Ovary (tissue), 3 donors: ENCODE measurements at regions not wholly inside any gene's neighbourhood (a gene's known extent, or its start where the extent isn't known, plus 50 kb on each side); places are given as distances from the start of the nearest gene placed in this dataset.

Experiments used
- EP300 ChIP-seq: sonication (generic); formaldehyde crosslinking; IDR thresholded peaks from one replicate; pipeline ENCODE4 v1.6.1; 2017; ENCODE audit warnings: antibody characterized with exemption
- POLR2A ChIP-seq: fragments of 450-650 bp; IDR thresholded peaks from one replicate; pipeline ENCODE4 v1.6.1; 2017; ENCODE audit warnings: antibody characterized with exemption, mild to moderate bottlenecking, moderate library complexity
- TF ChIP-seq, protein P1 (sequence below), 3 donors: fragments of 450-650 bp in 2 of 3; fragments of 200-600 bp in 1 of 3; IDR thresholded peaks; one replicate each; pipeline versions ENCODE4 v1.5.1 to v1.8.0; 2016 to 2022; ENCODE audit warnings: antibody characterized with exemption in 3 of 3, mild to moderate bottlenecking in 1 of 3
- donor health status: DM: no; HTN: no; CAD: no.

DNA sequence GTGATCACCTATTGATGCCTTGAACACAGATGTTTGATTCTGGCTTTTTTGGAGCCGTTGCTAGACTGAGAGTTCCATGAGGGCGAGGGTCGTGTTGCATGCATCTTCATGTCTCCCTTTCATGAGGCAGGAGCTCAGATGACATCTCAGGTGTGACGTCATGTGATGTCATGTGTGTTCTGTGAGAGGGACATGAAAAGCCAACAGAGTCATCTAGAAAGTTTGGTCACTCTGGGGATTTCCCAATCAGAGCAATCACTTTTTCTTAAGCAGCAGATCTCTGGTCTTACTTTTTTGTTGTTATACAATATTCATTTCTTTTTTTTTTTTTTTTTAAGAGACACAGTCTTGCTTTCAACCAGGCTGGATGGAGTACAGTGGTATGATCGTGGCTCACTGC lies 411.8 kb downstream of the PREX1 start:
- TF ChIP-seq, protein P1, sequence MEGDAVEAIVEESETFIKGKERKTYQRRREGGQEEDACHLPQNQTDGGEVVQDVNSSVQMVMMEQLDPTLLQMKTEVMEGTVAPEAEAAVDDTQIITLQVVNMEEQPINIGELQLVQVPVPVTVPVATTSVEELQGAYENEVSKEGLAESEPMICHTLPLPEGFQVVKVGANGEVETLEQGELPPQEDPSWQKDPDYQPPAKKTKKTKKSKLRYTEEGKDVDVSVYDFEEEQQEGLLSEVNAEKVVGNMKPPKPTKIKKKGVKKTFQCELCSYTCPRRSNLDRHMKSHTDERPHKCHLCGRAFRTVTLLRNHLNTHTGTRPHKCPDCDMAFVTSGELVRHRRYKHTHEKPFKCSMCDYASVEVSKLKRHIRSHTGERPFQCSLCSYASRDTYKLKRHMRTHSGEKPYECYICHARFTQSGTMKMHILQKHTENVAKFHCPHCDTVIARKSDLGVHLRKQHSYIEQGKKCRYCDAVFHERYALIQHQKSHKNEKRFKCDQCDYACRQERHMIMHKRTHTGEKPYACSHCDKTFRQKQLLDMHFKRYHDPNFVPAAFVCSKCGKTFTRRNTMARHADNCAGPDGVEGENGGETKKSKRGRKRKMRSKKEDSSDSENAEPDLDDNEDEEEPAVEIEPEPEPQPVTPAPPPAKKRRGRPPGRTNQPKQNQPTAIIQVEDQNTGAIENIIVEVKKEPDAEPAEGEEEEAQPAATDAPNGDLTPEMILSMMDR (IDR thresholded peaks at IDR 0.05), result no peak
- TF ChIP-seq EP300 (no peak), POLR2A (no peak)
